Stimulated activated CD4-positive, alpha-beta T cell treated with anti-CD3 and anti-CD28 coated beads, Interleukin-2, amount 100 ng/mL, for 24 hours (primary cell): ENCODE measurements at regions not wholly inside any gene's neighbourhood (a gene's known extent, or its start where the extent isn't known, plus 50 kb on each side); places are given as distances from the start of the nearest gene placed in this dataset.
"Not testable (repeated sequence)": the region's sequence is repeated elsewhere in the genome, so short reads cannot be mapped to it uniquely, and the experiment has no call there.

Source experiments
- DNase-seq, 2 donors: peaks; one replicate each; pipeline ENCODE4 v3.0.0-alpha.2; 2020

- peak in 1 of 2 donors; percentile 37 for DNase-seq
These were observed 488.0 kb upstream of the STXBP6 start for GRCh38 chr14:25537846-25538455.

DNA sequence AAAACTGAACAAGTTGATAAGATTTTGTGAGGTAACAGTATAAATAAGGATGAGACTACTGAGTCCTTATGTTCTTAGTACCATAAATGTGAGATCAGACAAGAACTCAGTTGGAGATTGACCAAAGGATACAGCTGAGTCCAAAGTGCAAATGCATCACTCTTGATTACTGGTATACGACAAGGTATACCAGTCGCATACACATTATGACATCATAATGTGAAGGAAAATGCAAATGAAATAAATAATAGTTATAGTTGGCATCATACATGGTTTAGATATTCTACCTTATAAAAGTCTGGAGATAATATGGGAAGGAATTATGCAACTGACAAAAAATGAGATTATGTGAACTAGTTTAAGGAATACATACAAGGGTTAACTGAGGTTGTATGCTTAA is 476.3 kb upstream of the STXBP6 start:
- no peak for DNase-seq

- no peak for DNase-seq
These were observed 473.0 kb upstream of the STXBP6 start for GRCh38 chr14:25522926-25523325.

- no peak for DNase-seq
These were observed 472.2 kb upstream of the STXBP6 start for GRCh38 chr14:25522116-25522515.

- no peak for DNase-seq
These were observed 471.7 kb upstream of the STXBP6 start for GRCh38 chr14:25521616-25522015.

DNA sequence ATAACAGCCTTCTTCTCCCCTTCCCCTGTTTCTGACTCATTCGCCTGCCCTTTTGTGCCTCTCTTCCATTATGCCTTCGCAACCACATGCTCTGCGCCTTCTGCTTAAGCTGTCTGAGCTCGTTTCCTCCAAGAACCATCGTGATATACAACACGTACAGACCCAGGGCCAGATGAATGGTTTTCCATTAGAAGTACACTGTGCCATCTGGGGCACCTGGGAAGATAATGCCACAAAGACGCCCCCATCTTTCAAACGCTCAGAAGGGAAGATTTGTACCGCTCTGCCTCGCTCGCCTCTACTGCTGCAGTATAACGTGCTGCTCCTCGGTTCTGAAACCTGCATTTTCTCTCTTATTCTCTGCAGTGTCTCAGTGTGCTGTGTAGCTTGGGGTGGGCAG is 470.9 kb upstream of the STXBP6 start:
- DNase-seq: no peak

DNA sequence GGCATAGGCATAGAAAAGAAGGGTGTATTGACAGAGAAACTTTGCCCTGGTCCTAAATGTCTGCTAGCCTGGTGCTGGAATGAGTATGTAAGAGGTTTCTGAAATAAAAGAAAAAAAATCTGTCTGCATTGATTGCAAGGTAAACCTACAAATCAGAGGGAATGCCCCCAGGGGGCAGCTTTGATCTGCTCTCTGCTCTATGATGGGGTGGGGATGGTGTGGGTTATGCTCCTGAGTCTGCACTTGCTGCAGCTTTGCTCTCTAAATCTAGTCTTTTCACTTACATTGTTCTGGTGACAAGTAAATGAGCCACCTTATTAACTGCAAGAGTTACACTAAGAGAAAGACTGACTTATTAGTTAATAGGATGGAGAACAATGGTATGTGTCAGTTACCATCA is 468.4 kb upstream of the STXBP6 start:
- no peak for DNase-seq

- no peak for DNase-seq
These were observed 466.9 kb upstream of the STXBP6 start for GRCh38 chr14:25516838-25517237.

DNA sequence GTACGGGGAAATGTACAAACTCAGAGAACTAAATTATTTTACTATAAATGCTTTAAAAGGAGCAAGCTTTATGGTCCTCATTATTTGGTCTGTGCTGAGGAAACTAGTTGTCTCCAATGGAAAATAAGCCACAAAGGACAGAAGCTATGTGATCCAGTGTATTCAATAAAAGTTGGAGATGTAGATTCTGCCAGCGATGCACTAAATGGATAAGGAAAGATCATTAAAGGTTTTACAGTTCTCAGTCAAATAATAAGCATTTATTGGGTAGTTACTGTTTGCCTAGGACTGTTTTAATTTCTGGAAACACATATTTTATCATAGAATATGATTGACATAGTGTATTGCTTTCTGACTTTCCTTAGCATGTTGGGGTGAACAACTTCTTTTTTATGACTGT is 458.9 kb upstream of the STXBP6 start:
- no peak for DNase-seq

GRCh38 chr14:25501749-25502148 is 451.8 kb upstream of the STXBP6 start:
- no peak for DNase-seq

DNA sequence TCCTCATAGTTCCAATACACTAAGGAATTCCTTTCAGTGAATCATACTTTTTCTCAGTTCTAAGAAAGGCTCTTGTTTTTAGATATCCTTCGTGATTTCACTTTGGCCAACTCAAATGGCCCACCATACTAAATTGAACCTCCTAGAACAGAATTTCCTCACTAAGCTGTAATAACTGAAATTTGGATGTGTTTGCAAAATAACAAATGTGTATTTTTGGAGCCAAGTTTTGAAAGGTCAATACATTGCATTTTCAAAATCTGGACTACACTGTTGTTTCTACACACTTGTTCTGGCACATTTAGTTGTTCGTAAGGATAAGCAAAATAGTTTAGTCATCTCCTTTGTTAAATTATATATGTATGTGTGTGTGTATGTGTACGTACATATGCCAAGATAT is 439.0 kb upstream of the STXBP6 start:
- no peak for DNase-seq

DNA sequence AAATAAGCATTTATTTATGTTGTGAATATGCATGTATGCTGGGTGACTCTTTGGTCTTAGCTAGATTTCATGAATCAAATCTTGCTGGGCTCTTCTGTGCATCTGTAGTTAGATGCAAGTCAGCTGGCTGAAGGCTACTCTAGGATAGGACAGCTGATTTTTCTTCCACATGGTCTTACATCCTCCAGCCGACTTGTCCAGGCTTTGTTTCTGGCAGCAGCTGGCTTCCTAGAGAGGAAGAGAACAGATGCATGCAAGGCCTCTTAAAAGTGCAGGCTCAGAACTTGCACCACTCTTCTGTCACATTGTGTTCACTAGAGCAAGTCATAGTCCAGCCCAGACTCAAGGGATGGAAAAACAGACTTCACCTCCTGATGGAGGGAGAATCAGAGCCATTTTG is 435.4 kb upstream of the STXBP6 start:
- DNase-seq: no peak

DNA sequence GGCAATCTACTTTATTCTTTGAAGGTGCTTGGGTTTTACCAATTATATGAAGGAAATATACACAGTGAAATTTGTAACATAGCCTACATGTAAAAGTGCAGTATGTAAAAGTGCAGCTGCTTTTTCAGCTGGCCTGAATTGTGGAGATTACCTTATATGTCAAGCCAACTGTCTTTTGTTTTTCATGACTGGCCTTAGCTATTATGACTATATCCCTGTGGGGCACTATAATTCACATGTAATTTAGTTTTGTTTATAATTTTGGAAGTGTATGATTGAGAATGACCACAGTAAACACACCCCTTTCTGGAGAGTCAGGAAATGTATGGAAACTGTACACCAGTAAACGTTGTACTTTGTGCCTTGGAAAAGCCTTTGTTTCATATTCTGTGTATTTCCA is 435.0 kb upstream of the STXBP6 start:
- DNase-seq: no peak

- DNase-seq: no peak
These were observed 434.3 kb upstream of the STXBP6 start for GRCh38 chr14:25484235-25484634.

DNA sequence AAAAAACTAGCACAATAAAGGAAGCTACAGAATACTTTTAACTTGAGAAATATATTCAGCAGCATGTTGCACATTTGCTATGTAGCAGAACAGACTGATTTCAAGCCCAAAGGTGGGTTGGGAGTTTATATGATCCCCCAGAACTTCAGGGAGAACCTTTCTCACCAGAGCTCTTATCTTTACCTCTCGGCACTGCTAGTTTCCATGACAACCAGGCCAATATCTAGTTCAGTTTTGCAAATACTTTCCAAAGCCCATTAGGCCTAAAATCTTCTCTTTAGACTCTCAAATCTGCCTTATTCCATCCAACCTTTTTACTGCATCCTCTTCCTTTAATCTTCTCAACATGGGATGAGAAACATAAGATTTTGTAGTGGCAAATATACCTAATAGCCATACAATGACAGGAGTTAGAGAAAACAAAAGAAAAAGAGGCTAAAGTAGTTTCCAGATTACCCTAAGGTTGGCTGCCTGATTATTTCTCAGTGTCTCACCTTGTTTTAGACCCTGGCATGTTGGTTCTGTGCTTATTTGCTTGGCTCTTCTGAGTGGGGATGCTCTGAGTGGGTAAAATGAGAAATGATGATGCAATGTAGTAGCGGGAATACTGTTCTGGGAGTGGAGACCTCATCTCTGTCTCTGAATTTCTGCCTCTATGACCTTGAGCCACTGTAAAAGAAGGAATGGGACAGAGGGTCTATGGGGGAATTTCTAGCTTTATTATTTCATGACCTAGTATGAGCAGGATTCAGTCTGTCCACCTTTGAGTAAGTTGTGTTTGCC is 427.6 kb upstream of the STXBP6 start:
- no peak for DNase-seq

DNA sequence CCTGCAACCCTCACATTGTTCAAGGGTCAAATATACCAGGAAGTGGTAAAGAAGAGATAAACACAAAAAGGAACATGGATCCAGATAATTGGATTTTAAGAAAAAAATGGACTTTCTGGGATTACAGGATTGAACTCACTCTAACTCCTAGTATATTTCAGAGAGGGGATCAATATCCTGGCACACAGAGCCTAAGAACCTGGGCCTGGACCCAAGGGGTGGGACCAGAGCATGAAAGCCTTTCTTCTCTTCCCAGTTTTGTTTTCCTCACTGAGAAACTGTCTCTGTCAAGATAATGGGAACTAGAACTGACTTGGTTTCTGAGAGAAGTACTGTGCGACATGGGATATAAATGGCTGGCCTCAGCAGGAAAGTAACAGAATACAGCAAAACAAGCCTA is 422.8 kb upstream of the STXBP6 start:
- DNase-seq: no peak

- no peak for DNase-seq
These were observed 414.8 kb upstream of the STXBP6 start for GRCh38 chr14:25464772-25465171.

GRCh38 chr14:25464078-25464477 is 414.1 kb upstream of the STXBP6 start:
- no peak for DNase-seq

GRCh38 chr14:25463480-25463879 is 413.5 kb upstream of the STXBP6 start:
- DNase-seq: no peak

- DNase-seq: no peak
These were observed 411.8 kb upstream of the STXBP6 start for GRCh38 chr14:25461780-25462179.

- DNase-seq: no peak
These were observed 394.4 kb upstream of the STXBP6 start for GRCh38 chr14:25444381-25444780.

- not testable (repeated sequence) for DNase-seq
These were observed 390.4 kb upstream of the STXBP6 start for GRCh38 chr14:25440382-25440781.

- no peak for DNase-seq
These were observed 387.0 kb upstream of the STXBP6 start for GRCh38 chr14:25436906-25437305.

GRCh38 chr14:25436288-25436875 is 386.4 kb upstream of the STXBP6 start:
- DNase-seq: no peak
